RCC 7860 (cell line): ENCODE measurements at regions not wholly inside any gene's neighbourhood (a gene's known extent, or its start where the extent isn't known, plus 50 kb on each side); places are given as distances from the start of the nearest gene placed in this dataset.

Source experiments
- DNase-seq: peaks from one replicate; pipeline ENCODE4 v3.0.0-alpha.2; 2015; ENCODE audit warnings: low spot score
- FAIRE-seq: peaks from 2 replicates; lab custom pipeline; 2012; peaks lifted over from hg19 to GRCh38; lab: Jason Lieb, UNC

DNA sequence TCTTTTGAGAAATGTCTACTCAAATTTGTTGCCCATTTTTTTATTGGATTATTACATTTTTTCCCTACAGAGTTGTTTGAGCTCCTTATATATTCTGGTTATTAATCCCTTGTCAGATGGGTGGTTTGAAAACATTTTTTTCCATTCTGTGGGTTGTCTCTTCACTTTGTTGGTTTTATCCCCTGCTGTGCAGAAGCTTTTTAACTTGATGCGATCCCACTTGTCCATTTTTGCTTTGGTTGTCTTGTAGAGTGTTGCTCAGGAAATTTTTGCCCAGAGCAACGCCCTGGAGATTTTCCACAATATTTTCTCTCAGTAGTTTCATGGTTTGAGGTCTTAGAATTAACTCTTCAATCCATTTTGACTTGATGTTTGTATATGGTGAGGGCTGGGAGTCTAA, 592.8 kb upstream of the GOT2 start:
- FAIRE-seq (no peak), DNase-seq (no peak)

DNA sequence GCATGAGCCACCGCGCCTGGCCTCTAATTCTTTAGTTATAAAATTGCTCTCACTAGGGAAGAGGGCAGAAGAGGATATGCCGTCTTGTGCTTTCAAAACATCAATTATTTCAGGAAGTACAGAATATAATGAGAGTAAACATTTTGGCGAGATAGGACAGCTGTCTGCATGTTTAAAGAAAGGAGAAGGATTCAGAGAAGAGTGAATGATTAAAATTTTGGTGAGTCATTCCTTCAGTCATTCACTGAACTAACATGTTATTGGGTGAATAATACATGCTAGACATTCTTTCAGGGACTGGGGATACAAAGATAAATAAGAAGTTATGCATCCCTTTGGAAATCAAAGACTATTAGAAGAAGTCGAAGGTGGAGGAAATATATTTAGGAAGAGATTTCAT, 590.3 kb upstream of the GOT2 start:
- DNase-seq (no peak), FAIRE-seq (no peak)

DNA sequence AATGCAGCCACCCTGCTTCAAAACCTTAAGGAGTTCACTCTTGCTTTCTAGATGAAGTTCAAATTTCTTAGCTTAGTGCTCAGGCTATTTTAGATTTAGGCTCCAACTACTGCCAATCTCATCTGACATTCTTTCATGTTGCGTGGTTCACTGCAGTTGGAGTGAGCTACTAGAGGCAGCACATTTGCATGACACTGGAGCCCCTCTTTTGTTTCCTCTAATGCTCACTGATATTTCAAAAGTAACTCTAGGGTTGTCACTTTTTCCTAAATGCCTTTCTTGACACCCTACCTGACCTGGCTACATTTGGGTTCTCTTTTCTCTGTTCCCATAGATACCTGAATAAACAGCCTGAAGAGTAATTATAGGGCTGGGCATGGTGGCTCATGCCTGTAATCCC, 586.5 kb upstream of the GOT2 start:
- no peak for FAIRE-seq

DNA sequence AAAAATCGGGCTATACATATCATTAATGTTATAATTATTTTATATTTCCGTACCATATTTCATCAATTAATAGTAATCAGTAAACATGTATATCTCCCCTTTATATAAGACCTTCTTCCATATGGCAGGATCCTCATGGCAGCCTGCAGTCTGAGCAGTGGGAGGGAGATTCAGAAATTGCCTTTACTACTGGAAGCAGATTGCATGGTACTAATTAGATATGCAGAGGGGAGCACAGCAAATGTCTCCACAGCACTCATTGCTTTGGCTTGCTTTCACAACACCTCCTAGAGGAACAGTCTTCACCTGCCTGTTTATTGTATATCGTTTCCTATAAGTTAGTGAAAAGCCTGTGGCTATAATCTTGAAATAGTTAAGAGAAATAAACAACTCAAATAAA, 585.8 kb upstream of the GOT2 start:
- no peak for DNase-seq
- FAIRE-seq, result no peak

More for the DNA sequence above, 586.5 kb upstream of the GOT2 start:
- DNase-seq, result no peak

DNA sequence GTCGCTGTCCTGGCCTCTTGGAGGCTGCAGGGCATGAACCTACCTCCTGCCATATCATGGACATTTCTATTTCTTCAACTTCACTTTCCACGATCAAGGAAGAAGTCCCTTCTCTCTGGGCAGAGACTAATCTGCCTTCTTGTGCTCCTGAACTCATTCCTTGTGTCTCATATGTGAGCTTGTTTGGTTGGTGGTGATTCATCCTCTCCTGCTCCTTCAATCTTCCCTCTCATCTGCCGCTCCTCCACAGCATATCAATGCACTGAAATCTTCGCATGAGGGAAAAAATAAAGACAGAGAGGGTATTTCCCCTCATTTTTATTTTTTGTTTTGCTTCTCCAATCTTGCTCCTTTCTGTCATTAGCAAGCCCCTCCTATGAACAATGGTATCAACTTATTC, 571.7 kb upstream of the GOT2 start:
- DNase-seq, result no peak
- FAIRE-seq, result no peak

DNA sequence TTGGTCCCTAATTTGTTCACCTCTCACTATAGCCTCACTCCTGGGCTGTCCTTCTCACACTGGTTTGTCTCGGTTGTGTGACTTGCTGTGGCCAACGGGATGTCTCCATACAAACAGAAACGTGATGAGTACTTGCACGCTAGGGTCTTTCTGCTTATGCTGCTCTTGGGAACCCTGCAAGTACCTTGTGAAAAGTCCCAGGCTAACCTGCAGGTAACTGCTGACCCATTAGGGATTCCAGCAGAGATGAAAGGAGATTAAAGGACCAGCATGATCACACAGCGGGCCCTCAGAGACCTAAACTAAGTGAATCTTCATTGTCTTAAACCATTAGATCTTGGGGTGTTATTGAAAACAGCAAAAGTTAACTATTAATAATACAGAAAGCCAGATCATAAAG, 562.8 kb upstream of the GOT2 start:
- DNase-seq (no peak), FAIRE-seq (no peak)

DNA sequence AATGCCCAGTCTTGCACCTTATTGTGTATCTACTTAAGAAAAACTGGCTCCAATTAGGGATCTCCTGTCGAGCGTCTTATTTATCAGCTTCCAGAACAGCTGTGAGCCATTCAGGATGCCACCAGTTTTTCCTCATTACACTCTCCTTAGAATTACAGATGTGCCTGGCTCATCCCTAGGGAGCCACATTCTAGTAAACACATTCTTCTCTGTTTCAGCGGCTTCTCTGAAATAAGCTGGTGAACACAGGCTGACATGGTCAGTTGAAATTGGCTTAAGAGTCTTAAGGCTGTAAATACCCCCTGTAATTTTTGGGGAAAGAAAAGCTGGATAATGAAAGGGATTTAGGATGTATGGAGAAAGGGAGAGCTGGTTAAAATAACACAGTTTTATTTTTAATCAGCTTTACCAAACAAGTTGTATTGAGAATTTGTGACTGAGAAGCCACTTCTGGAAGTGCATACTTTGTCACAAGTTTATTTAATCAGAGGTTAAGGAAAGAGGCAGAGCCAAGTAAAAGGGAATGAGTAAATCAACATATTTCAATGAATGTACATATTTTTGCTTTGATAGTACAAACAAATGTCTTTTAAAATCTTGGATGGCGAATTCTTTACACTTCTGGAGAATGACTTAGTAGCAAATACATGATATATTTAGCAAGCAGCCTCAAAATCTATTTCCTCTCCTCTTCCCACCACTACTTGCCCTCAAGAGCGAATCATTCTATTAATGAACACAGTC, 562.0 kb upstream of the GOT2 start:
- no peak for FAIRE-seq
- DNase-seq, result no peak

DNA sequence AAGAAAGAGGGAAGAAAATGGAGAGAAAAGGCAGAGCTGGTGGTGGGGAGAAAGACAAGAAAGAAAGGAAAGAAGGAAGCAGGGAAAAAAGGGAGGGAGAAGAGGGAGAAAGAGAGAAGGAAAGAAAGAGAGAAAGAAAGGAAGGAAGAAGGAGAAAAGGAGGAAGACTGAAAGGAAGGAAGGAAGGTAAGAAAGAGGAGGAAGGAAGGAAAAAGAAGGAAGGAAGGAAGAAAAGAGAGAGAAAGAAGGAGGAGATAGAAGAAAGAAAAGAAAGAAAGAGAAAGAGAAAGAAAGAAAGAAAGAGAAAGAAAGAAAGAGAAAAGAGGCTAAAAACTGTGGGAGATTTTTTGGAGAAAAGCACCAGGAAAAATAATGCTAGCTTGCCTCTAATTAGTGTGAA, 561.4 kb upstream of the GOT2 start:
- FAIRE-seq (no peak), DNase-seq (no peak)

DNA sequence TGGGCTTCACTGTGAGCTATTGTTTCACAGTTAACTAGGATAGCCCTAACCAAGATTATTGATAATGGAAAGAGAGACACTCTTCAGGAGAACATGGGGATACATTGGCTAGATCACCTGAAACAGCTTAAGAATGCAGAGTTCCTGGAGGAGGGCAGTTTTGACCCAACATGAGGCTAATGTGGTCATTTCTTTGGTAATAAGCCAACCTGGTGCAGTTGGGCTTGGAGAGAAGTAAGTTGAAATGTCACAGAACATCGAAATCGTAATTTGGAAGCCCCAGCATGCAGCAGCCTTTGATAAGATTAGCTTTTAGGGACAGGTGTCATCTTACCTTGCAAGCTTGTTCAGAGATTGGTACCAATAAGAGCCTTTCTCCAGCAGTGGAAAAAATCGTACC, 556.6 kb upstream of the GOT2 start:
- no peak for DNase-seq
- no peak for FAIRE-seq

DNA sequence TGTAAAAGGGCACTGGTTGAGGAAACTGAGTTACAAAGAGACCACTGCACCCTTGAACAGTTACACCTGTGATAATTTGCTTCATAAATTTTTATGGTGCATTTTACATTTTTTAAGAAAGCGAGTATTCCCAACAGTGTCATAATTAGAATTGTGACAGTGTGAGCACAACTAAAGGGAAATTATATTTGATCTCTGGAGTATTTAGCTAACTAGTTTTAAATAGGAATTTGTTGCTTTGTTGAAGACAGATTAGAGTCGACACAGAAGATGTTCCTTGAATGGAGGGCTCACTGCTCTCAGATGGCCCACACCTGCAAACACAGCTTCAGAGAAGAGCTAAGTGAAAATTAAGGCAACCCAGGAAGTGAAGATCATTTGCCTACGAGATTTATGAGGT, 555.0 kb upstream of the GOT2 start:
- FAIRE-seq, result no peak

DNA sequence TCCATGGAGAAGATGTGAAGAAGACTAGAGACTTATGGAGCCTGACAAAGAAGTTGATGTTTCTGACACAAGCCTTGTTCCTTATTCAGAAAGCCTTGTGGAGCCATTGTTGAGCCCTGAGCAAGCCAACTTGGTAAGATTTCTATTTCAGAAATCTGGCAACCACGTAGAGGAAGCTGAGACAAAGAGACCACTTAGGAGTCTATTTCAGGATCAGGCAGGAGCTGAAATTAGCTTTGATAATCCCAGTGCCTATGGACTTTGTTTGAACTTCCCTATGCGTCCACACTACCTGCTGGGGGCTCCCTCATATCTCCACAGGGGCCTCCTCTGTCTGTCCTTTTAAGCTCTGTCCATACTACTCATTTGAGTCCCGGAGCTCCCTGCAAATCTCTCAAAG, 540.0 kb upstream of the GOT2 start:
- no peak for FAIRE-seq
- no peak for DNase-seq

More for the DNA sequence above, 555.0 kb upstream of the GOT2 start:
- DNase-seq, result no peak

DNA sequence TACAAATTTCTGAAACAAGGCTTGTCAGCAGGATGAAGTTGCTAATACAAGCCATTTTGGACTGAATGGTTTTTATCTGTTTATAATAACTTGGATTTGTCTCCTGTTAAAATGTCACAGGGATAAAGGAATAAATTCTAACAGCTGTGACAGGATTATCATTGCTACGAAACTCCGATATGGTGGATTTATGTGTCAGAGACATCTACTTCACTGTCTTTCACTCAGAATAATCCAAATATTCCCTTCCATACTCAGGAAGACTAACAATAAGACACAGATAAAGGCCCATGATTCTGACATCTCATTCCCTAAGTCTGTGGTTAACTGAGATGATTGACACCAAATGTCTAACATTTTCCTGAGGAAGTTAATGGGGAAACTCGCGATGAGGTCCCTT, 529.8 kb upstream of the GOT2 start:
- FAIRE-seq (no peak), DNase-seq (no peak)

DNA sequence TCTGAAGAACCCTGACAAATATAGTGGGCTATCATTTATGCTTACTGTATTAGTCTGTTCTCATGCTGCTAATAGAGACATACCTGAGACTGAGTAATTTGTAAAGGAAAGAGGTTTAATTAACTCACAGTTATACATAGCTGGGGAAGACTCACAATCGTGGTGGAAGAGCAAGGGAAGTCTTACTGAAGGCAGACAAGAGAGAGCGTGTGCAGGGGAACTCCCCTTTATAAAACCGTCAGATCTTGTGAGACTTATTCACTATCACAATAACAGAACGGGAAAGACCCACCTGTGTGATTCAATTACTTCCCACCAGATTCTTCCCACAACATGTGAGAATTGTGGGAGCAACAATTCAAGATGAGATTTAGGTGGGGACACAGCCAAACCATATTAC, 526.8 kb upstream of the GOT2 start:
- DNase-seq, result no peak
- FAIRE-seq, result no peak

DNA sequence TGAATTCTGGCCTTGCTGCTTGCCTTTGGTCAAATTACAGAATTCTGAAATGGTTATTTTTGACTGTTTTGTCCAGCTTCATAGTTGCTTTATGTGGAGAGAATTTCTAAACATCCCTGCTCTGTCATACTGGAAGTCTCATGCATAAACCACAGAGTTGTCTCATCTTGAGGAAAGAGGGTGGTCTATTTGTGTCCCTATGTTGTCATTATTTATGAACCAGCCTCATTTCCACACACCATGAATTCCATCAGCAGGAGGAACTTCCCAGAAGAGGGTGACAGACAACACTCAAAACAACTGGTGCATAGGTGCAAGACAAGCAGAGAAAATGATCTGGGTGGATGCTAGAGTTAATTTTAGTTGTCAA, 525.8 kb upstream of the GOT2 start:
- DNase-seq, result no peak
- no peak for FAIRE-seq

DNA sequence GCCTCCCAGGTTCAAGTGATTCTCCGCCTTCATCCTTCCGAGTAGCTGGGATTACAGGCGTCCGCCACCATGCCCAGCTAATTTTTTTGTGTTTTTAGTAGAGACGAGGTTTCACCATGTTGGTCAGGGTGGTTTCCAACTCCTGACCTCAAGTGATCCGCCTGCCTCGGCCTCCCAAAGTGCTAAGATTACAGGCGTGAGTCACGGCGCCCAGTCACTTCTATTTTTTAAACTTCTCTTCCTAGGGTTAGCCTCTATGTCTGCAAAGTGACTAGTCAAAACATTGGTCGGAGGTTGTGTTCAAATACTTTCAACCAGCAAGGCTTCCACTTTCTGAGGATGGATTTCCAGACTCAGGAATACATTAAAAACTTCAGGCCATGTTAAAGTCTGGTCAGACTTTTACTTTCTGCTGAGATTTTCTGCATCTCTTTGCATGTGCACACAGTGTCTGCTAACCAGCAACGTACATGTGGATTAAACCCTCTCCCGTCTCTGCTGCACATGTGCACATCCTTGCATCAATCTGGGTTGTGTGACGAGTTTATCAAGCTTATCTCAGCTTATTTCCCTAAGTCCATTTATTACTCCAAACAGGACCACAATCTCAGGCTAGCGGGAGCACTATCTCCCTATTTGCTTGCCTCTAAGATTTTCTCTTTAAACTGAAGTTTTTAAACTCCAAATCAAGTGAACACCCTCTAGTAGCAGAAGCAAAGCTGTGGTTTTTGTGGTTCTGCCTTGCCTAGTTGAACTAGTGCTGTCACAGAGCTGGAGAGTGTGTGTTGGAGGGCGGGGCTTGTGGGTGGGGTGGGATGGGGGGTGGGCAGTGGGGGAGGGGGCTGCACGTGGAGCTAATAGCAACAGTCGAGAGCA, 525.2 kb upstream of the GOT2 start:
- DNase-seq (no peak), FAIRE-seq (no peak)

DNA sequence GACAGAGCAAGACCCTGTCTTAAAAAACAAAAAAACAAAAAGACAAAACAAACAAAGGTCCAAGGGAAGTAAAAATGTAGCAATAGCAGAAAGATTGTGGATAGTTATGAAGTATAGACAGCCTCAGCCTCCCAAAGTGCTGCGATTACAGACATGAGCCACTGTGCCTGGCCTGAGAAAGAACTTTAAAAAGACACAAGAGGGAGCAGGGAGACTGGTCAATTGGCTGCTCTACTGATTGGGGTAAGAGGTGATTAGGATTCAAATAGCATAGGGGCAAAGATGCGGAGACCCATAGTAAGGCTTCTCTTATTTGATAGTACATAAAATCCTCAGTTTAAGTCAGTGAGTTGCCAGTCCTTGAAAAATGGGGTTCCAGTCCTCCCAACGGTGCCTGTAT, 518.2 kb upstream of the GOT2 start:
- DNase-seq (no peak), FAIRE-seq (no peak)

DNA sequence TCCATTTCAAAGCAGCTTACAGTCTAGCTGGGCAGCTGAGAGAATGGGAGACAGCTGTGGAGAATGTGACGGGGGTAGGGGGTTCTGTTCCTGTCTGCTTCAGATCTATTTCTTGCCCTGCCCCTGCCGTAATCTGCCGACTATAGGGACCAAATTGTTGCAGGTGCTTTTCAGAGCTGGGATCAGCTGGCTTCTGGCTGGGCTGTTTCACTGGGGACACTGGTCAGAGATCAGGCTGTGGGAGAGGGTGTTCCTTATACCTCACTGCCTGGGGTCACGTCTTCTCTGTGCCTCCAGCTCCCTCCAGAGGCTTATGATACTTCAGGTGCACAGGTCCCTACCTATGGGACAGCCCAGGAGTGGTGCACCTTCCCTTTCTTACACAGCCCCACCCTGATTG, 514.9 kb upstream of the GOT2 start:
- DNase-seq (no peak), FAIRE-seq (no peak)

DNA sequence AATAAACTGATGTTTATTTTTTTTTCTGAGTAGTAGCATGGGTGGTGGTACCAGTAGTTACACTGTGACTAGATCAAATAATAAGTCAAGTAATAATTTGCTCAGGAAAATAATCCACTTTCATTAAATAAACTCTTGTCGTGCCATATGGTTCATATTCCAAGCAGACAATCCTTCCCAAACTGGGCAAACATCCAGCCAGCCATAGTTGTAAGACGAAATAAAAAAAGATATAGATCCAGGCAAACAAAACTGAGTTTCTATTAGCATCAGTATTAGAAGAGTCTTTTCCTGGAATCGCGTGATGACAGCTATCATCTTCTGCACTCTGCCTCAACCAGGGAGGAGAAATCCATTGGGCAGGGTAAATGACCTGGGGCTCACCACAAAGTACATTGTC, 508.4 kb upstream of the GOT2 start:
- DNase-seq (no peak), FAIRE-seq (no peak)

DNA sequence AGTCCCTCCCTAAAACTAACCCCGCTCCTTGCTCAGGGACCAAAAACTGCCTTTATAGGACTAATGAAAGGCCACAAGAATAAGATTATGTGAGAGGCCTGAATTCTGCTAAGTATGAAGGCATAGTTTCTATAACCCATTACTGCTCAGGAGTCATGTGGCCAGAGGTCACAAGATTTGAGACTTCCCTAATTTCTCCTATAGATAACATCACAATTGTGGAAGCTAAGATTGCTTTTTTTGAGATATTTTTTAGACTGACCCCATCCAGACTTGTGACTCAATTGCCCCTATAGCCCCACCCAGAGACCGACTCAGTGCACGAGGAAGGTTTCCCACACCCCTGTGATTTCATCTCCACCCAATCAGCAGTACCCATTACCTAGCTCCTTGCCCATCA, 504.1 kb upstream of the GOT2 start:
- DNase-seq (no peak), FAIRE-seq (no peak)

DNA sequence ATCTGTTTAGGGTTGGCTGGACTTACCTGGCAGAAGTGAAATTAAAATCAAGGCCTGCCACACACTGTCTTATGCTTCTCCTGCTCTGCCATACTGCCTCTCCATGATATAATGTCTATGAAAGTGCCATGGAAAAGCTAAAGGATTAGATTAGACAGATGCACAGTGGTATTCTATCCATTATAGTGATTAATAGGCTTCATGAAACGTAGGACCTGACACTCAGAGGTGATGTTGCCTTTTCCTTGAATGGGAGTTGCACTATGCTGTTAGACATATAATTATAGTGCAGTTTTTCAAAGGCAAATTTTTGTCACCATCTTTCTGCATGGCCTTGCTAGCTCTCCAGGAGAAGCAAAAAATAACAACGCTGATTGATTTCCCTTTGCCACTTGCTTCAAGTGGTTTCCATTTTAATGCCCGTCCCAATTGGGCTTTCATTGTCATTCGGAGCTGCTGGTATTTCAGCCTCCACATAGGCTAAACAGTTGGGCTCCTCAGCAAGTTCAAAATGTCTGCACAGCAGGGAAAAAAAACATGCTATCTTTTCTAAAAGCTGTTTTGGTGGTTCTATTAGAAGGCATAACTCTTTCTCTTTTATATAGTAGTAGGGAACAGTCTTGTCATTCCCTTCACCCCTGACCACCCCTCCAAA, 502.8 kb upstream of the GOT2 start:
- DNase-seq (no peak), FAIRE-seq (no peak)

DNA sequence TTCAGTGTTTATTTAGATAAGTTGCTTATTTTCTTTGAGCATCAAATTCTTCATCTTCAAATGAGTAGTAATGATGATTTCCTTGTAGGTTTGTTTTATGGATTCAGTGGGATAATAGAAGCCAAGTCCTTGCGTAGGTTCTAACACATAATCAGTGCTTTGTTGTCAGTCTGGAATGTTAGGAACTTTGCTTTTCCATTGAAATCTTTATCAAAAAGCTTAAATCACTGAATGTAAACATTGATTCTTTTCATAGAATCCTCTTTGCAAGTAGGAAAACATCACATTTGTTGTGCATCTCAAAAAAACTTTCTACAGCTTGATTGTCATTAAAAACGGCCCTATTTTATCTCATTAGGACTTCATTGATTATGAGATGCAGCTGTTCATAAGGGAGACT, 490.3 kb upstream of the GOT2 start:
- FAIRE-seq (no peak), DNase-seq (no peak)

DNA sequence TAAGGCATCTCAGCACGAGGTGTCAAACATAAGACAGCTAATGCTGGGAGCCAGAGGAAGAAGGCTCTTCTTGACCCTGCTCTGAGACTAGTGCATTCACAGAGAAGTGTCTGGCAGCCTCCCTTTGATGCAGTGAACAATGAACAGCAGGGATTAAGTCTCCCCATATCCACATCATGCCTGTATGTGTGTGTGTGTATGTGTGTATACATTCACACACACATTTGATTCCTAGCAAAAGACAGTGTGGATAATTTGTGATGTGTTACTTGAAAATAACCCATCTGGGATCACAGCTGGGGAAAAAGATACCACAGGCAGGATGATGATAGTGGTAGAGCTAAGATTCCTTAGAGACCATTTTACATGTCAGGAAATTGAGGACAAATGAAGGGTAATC, 485.9 kb upstream of the GOT2 start:
- DNase-seq (no peak), FAIRE-seq (no peak)
